GM23338 (cell line): ENCODE measurements at regions not wholly inside any gene's neighbourhood (a gene's known extent, or its start where the extent isn't known, plus 50 kb on each side); places are given as distances from the start of the nearest gene placed in this dataset.

ENCODE experiments used
- ATAC-seq: fragments of 200-7000 bp; cut with Tn5 transposase; 3 replicates; pipeline ENCODE4 v1.9.1; 2020
- DNase-seq: peaks from one replicate; pipeline ENCODE4 v3.0.0-alpha.2; 2015; ENCODE audit warnings: low spot score
- H2AFZ ChIP-seq: fragments of 200-600 bp; sonication (generic); 2 replicates; pipeline ENCODE4 v1.8.0; 2016; ENCODE audit warnings: antibody characterized with exemption, mild to moderate bottlenecking, moderate library complexity
- H3F3A ChIP-seq: fragments of 200-600 bp; sonication (generic); replicated peaks from 2 replicates; pipeline ENCODE4 v1.8.0; 2017; ENCODE audit warnings: antibody characterized with exemption, mixed run types, low read depth
- H3K27ac ChIP-seq: fragments of 200-600 bp; sonication (generic); 2 replicates; pipeline ENCODE4 v1.6.1; 2016; ENCODE audit warnings: low read depth
- H3K27me3 ChIP-seq: fragments of 200-600 bp; sonication (generic); 2 replicates; pipeline ENCODE4 v1.8.0; 2016; ENCODE audit warnings: mild to moderate bottlenecking, mixed run types, moderate library complexity; ENCODE audit not compliant: insufficient read depth
- H3K36me3 ChIP-seq: fragments of 200-600 bp; sonication (generic); 2 replicates; pipeline ENCODE4 v1.8.0; 2016; ENCODE audit warnings: mild to moderate bottlenecking; ENCODE audit not compliant: insufficient read depth
- H3K4me1 ChIP-seq: fragments of 200-600 bp; sonication (generic); 2 replicates; pipeline ENCODE4 v1.8.0; 2016; ENCODE audit warnings: mild to moderate bottlenecking, moderate library complexity; ENCODE audit not compliant: insufficient read depth
- H3K4me2 ChIP-seq: fragments of 200-600 bp; sonication (generic); 2 replicates; pipeline ENCODE4 v1.7.1; 2017; ENCODE audit warnings: mixed run types
- H3K4me3 ChIP-seq: fragments of 200-600 bp; sonication (generic); 2 replicates; pipeline ENCODE4 v1.6.1; 2016; ENCODE audit warnings: mixed run types
- H3K79me2 ChIP-seq: fragments of 200-600 bp; sonication (generic); replicated peaks from 2 replicates; pipeline ENCODE4 v1.8.0; 2017; ENCODE audit warnings: mild to moderate bottlenecking; ENCODE audit not compliant: insufficient read depth
- H3K9me2 ChIP-seq: fragments of 200-600 bp; sonication (generic); 2 replicates; pipeline ENCODE4 v1.8.0; 2017; ENCODE audit not compliant: insufficient read depth
- H4K20me1 ChIP-seq: fragments of 200-600 bp; sonication (generic); replicated peaks from 2 replicates; pipeline ENCODE4 v1.8.0; 2017; ENCODE audit warnings: mild to moderate bottlenecking; ENCODE audit not compliant: insufficient read depth
- H3K27ac Mint-ChIP-seq: 2 replicates; pipeline ENCODE4 v1.8.0; 2020; ENCODE audit warnings: inconsistent platforms, mild to moderate bottlenecking, moderate library complexity, mixed read lengths
- H3K27me3 Mint-ChIP-seq: 3 replicates; pipeline ENCODE4 v1.8.0; 2022; ENCODE audit warnings: low read depth, mild to moderate bottlenecking, moderate library complexity, mixed read lengths, inconsistent platforms; ENCODE audit not compliant: insufficient read depth, poor library complexity
- H3K36me3 Mint-ChIP-seq: 3 replicates; pipeline ENCODE4 v1.8.0; 2021; ENCODE audit warnings: low read depth, mild to moderate bottlenecking, inconsistent platforms, moderate library complexity, mixed read lengths
- H3K4me1 Mint-ChIP-seq: 3 replicates; pipeline ENCODE4 v1.8.0; 2020; ENCODE audit warnings: mild to moderate bottlenecking, inconsistent platforms, mixed read lengths
- H3K4me3 Mint-ChIP-seq: 3 replicates; pipeline ENCODE4 v1.8.0; 2021; ENCODE audit warnings: moderate library complexity, mild to moderate bottlenecking, inconsistent platforms, mixed read lengths
- H3K9me3 Mint-ChIP-seq: 3 replicates; pipeline ENCODE4 v1.8.0; 2020; ENCODE audit warnings: moderate library complexity, mild to moderate bottlenecking, inconsistent platforms, mixed read lengths
- EZH2phosphoT487 ChIP-seq: fragments of 200-600 bp; sonication (generic); IDR thresholded peaks from one replicate; pipeline ENCODE4 v1.8.1; 2018; ENCODE audit warnings: antibody characterized with exemption; ENCODE audit not compliant: unreplicated experiment
- JUNB ChIP-seq: IDR thresholded peaks from one replicate; pipeline ENCODE4 v1.6.1; 2016; ENCODE audit warnings: antibody characterized with exemption; ENCODE audit not compliant: unreplicated experiment
- REST ChIP-seq: IDR thresholded peaks from one replicate; pipeline ENCODE4 v1.6.1; 2018; ENCODE audit warnings: antibody characterized with exemption; ENCODE audit not compliant: unreplicated experiment
- ZNF331 ChIP-seq: fragments of 250-450 bp; sonication (Bioruptor Pico); IDR thresholded peaks from 2 replicates; pipeline ENCODE4 v1.5.0; 2020; ENCODE audit warnings: low read depth, mild to moderate bottlenecking, moderate library complexity
- TF ChIP-seq, protein P1 (sequence below): fragments of 250-450 bp; sonication (Bioruptor Pico); IDR thresholded peaks from 2 replicates; pipeline ENCODE4 v1.5.0; 2020; ENCODE audit warnings: mild to moderate bottlenecking, moderate library complexity

DNA sequence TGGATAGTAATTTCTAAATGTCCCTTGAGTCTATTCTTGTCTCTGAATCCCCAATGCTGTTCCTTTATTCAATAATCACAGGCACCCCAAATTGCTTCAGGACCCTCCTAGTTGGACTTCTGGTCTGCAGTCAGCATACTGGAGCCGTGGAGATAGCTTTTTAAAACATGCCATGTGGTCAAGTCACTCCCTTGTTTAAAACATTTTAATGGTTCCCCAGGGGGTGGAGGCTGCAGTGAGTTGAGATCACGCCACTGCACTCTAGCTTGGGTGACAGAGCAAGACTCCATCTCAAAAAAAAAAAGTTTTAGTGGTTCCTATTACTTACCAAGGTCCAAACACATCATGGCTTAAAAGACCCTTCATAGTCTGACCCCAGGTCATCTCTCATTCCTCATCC, 220.3 kb downstream of the ADAMTS15 start:
- H3K27me3 ChIP-seq = no peaks in the 10 kb centered on the region
- Mint-ChIP-seq H3K4me3 (no peak overlapping the region), H3K27me3 (peaks cover 5% of the 10 kb centered on the region), H3K36me3 (no peaks in the 10 kb centered on the region), H3K27ac (no peak overlapping the region), H3K4me1 (no peaks in the 10 kb centered on the region; the same call in 2 of the 3 replicates), H3K9me3 (no peaks in the 10 kb centered on the region; the same call in 2 of the 3 replicates)
- peak overlapping the region; percentile 32; the same call in 1 of the 2 replicates for H2AFZ ChIP-seq
- ATAC-seq (no peak), DNase-seq (no peak)
- no peak overlapping the region for H3K4me3 ChIP-seq
- H3K9me2 ChIP-seq = no peaks in the 10 kb centered on the region; the same call in none of the 2 replicates
- H3K4me1 ChIP-seq = no peaks in the 10 kb centered on the region
- H3K27ac ChIP-seq = no peak overlapping the region
- no peaks in the 10 kb centered on the region for H3K36me3 ChIP-seq
- H4K20me1 ChIP-seq = no peaks in the 10 kb centered on the region
- H3F3A ChIP-seq = no peaks in the 10 kb centered on the region
- no peak overlapping the region for H3K4me2 ChIP-seq
- TF ChIP-seq JUNB = no peak
- no peak for TF ChIP-seq EZH2phosphoT487
- TF ChIP-seq REST = no peak
- TF ChIP-seq, protein P1, sequence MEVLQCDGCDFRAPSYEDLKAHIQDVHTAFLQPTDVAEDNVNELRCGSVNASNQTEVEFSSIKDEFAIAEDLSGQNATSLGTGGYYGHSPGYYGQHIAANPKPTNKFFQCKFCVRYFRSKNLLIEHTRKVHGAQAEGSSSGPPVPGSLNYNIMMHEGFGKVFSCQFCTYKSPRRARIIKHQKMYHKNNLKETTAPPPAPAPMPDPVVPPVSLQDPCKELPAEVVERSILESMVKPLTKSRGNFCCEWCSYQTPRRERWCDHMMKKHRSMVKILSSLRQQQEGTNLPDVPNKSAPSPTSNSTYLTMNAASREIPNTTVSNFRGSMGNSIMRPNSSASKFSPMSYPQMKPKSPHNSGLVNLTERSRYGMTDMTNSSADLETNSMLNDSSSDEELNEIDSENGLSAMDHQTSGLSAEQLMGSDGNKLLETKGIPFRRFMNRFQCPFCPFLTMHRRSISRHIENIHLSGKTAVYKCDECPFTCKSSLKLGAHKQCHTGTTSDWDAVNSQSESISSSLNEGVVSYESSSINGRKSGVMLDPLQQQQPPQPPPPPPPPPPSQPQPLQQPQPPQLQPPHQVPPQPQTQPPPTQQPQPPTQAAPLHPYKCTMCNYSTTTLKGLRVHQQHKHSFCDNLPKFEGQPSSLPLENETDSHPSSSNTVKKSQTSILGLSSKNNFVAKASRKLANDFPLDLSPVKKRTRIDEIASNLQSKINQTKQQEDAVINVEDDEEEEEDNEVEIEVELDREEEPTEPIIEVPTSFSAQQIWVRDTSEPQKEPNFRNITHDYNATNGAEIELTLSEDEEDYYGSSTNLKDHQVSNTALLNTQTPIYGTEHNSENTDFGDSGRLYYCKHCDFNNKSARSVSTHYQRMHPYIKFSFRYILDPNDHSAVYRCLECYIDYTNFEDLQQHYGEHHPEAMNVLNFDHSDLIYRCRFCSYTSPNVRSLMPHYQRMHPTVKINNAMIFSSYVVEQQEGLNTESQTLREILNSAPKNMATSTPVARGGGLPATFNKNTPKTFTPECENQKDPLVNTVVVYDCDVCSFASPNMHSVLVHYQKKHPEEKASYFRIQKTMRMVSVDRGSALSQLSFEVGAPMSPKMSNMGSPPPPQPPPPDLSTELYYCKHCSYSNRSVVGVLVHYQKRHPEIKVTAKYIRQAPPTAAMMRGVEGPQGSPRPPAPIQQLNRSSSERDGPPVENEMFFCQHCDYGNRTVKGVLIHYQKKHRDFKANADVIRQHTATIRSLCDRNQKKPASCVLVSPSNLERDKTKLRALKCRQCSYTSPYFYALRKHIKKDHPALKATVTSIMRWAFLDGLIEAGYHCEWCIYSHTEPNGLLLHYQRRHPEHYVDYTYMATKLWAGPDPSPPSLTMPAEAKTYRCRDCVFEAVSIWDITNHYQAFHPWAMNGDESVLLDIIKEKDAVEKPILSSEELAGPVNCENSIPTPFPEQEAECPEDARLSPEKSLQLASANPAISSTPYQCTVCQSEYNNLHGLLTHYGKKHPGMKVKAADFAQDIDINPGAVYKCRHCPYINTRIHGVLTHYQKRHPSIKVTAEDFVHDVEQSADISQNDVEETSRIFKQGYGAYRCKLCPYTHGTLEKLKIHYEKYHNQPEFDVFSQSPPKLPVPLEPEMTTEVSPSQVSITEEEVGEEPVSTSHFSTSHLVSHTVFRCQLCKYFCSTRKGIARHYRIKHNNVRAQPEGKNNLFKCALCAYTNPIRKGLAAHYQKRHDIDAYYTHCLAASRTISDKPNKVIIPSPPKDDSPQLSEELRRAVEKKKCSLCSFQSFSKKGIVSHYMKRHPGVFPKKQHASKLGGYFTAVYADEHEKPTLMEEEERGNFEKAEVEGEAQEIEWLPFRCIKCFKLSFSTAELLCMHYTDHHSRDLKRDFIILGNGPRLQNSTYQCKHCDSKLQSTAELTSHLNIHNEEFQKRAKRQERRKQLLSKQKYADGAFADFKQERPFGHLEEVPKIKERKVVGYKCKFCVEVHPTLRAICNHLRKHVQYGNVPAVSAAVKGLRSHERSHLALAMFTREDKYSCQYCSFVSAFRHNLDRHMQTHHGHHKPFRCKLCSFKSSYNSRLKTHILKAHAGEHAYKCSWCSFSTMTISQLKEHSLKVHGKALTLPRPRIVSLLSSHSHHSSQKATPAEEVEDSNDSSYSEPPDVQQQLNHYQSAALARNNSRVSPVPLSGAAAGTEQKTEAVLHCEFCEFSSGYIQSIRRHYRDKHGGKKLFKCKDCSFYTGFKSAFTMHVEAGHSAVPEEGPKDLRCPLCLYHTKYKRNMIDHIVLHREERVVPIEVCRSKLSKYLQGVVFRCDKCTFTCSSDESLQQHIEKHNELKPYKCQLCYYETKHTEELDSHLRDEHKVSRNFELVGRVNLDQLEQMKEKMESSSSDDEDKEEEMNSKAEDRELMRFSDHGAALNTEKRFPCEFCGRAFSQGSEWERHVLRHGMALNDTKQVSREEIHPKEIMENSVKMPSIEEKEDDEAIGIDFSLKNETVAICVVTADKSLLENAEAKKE (CRISPR knock-in tag) = no peak
- no peak for TF ChIP-seq ZNF331 (CRISPR knock-in tag)
- H3K79me2 ChIP-seq = no peaks in the 10 kb centered on the region
